Stimulated activated CD4-positive, alpha-beta T cell treated with anti-CD3 and anti-CD28 coated beads, Interleukin-1b, Interleukin-23, amount 100 ng/mL, for 48 hours (primary cell): ENCODE measurements at regions not wholly inside any gene's neighbourhood (a gene's known extent, or its start where the extent isn't known, plus 50 kb on each side); places are given as distances from the start of the nearest gene placed in this dataset.
"Not testable (repeated sequence)": the region's sequence is repeated elsewhere in the genome, so short reads cannot be mapped to it uniquely, and the experiment has no call there.

Source experiments
- DNase-seq: peaks from one replicate; pipeline ENCODE4 v3.0.0-alpha.2; 2020

GRCh38 chr15:93932164-93932776 is 299.1 kb upstream of the MCTP2 start:
- no peak for DNase-seq

- DNase-seq = no peak
Observed at GRCh38 chr15:93929375-93930094, 301.8 kb upstream of the MCTP2 start.

- no peak for DNase-seq
Observed at GRCh38 chr15:93920204-93920603, 311.2 kb upstream of the MCTP2 start.

- DNase-seq = not testable (repeated sequence)
Observed at GRCh38 chr15:93918801-93919200, 312.6 kb upstream of the MCTP2 start.

DNA sequence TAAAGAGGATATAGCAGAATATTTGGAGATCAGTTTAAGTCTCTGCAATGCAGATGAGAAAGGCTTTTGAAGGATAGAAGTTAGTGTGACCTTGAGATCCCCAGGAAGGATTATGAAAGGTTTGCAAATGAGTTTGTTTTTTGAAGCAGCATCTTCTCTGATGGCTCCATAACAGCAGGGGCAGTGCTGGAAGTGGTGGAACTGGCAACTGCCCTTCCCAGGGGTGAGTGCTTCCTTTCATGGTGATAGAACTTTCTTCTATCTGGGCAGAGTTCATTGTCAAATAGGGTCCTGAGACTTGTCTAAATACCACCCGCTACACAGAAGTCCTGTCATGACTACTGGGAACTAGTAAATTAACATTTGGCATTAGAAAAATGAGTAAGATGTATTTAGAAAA is 314.2 kb upstream of the MCTP2 start:
- no peak for DNase-seq

DNA sequence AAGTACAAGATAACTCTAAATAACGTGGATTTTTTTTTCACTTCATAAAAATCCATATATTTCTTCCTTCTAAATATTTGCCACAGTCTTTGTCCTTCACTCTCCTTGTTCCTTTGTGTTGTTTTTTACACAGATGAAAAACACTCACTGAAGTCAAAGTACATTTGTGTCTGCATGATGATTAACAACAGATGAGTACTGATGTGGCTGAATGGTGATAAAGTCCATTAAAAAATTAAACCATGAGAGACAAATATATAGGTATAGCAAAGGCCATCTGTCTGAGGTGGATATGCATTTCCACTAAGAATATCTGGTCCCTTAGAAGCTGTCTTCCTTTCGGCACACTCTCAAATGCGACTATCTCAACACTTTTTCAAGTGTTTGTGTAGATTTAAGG is 317.5 kb upstream of the MCTP2 start:
- DNase-seq = no peak

GRCh38 chr15:93913310-93913709 is 318.1 kb upstream of the MCTP2 start:
- DNase-seq = no peak

- no peak for DNase-seq
Observed at GRCh38 chr15:93900476-93901400, 330.6 kb upstream of the MCTP2 start.

- no peak for DNase-seq
Observed at GRCh38 chr15:93899817-93900216, 331.5 kb upstream of the MCTP2 start.

DNA sequence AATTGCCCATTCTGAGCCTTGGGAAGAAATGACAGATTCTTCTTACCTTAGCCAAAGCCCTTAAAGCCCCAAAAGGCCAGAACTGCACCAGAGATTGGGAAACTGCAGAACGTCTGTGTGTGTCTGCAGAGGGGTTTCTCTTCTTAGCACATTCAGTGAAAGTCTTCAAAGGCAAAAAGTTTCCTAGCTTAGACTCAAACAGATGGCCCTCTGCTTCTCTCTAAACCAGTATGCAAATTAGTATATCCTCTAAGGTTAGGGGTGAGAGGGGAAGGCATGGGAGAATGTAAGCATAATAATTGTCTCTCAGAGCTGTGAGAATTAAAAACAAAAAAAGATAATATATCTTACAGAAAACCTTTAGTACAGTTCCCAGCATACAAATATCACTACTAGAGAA is 334.0 kb upstream of the MCTP2 start:
- no peak for DNase-seq

DNA sequence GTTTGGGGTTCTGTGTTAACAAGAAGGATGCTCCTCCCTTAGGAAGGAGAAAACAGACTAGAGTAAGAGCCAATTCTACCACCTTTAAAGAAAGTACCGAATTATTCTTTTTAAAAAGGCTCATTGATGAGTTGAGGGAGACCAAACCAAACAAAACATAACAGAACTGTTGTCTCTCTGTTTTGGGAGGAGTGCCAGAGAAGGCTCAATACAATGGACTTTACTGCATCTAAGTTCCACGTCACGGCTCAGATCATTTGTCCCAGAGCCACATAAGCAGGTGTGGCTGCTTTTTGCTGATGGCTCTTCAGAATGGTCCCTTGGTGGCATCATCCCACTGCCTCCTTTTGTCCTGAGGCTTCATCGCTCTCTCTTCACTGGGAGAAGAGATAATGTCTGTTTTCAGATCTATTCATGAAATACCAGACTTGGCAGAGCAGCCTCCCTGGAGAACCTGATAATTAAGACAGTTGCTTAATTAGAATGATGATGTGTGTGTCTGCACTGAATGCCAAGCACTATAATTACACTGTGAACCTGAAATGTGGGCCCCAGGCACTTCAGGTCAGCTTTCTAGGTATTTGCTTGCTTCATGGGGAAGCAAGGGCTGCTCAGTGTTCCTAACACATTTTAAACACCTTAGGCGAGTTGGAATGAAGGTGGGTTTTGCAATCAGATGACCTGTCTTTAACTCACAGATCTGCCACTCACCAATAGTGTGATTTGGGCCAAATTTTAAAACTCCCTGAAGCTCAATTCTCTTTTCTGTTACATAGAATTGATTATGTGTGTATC is 335.2 kb upstream of the MCTP2 start:
- no peak for DNase-seq

- no peak for DNase-seq
Observed at GRCh38 chr15:93894438-93895036, 336.8 kb upstream of the MCTP2 start.

- no peak for DNase-seq
Observed at GRCh38 chr15:93887151-93887550, 344.2 kb upstream of the MCTP2 start.

DNA sequence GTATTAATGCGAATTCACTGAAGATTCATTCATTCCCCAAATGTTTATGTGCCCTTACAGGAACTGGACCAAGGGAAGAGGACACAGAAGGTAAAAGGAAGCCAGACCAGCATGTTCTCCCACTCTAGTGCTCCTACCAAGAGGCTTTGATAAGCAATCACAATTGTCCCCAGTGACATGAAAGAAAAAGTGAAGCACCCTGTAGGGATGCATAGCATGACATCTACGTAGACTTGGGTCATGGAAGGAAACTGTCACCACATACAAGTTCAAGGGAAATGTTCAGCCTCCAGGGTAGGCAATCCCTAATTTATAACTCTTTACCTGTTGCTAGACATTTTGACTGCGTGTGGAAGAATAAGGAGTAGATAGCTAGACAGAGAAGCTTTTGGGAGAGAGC is 348.6 kb upstream of the MCTP2 start:
- no peak for DNase-seq

GRCh38 chr15:93882141-93882540 is 349.2 kb upstream of the MCTP2 start:
- DNase-seq = no peak

DNA sequence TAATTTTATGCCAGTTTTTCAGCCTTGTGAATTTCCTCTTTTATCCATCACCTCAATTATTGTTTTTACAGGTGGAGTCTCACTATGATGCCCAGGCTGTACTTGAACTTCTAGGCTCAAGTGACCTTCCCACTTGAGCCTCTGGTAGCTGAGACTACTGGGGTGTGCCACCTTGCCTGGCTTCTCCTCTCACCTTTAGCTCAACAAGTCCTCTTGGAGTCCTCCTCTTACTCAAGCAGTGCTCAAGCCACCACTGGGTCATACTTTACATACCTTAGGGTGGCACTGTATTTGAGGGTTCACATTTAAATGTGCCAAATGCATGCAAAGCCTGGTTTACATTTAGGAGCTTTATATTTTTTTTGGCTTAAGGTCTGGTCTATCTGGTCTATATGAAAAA is 350.1 kb upstream of the MCTP2 start:
- DNase-seq = no peak

- DNase-seq = no peak
Observed at GRCh38 chr15:93880358-93880757, 351.0 kb upstream of the MCTP2 start.

- no peak for DNase-seq
Observed at GRCh38 chr15:93870583-93870982, 360.8 kb upstream of the MCTP2 start.

DNA sequence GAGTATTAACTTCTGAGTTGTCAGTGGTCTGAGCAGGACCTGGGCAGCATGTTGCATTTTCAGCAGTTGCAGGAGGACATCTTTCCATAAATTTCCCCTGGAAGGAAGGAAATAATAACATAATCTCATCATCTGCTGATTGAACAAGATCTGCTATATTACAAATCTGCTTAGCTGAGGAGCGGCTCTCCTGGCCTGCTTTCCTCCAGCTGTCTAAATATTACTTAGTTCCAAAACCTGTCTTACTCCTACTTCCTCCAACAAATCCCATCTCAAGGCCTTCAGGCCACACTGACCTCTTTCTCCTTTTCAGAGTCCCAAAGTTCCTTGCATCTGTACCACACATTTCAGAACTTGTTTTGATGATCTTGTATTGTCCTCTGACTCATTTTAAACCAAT is 364.4 kb upstream of the MCTP2 start:
- no peak for DNase-seq

DNA sequence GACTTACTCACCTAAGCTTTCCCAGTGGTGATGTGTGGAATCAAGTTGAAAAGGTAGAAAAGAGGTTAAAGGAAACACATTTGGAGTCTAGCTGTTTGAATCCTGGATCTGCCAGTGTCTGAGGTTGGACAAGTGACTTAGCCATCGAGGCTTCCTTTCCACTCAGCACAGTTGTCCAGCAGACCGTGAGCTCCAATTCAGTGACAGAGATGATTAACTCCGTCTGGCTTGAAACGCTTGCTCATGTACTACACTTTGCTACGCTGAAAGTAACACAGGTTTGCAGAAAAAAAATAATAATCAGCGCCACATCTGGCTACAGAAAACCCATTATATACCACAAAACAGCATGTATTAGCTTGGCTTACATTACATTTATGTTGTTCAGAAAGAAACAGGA is 364.9 kb upstream of the MCTP2 start:
- DNase-seq = no peak

DNA sequence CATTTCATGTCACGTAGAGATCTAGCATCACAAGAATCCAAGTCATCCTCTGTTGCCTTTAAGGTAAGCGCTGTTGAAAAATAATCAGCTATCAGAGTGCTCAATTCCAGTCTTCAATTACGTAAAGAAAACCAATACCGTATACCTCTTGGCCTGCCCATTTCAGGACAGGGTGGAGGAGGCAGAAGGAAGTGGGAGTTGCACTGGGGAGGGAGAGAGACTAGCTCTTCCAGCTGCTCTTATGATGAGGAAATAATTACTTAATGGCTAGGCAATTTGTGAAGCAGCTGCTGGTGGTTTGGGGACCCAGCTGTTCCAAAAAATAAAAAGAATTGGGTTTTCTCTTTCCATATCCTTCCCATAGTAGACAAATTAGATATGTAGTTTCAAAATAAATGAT is 365.8 kb upstream of the MCTP2 start:
- DNase-seq = no peak

DNA sequence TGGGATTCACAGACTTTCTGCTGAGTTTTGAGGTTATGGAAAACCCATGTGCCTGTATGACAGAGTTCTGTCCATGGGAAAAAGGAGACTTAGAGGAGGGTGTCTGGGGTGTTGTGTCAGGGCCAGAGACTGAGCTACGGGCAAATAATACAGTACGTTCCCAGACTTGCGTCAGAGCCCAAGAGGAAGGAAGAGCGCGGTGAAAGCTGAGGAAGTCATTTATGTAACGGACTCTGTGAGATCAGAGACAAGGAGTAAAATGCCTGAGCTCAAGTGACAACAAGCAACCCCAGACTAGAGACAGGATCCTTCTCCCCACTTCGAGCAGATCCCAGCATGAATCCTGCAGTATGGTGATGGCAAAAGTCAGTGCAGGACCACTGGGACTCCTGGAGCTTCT is 368.6 kb upstream of the MCTP2 start:
- no peak for DNase-seq
